Globus pallidus (tissue), 1 donor: ENCODE measurements at regions not wholly inside any gene's neighbourhood (a gene's known extent, or its start where the extent isn't known, plus 50 kb on each side); places are given as distances from the start of the nearest gene placed in this dataset.
A peak's percentile ranks its signal among the peaks of the same experiment; 100 is the strongest.
"Not testable (repeated sequence)": the region's sequence is repeated elsewhere in the genome, so short reads cannot be mapped to it uniquely, and the experiment has no call there.

Experiments used
- DNase-seq: peaks from one replicate; pipeline ENCODE4 v3.0.0-alpha.2; 2015; ENCODE audit warnings: low spot score

- no peak for DNase-seq
Measured at GRCh38 chr6:112459758-112460304, 112.7 kb downstream of the RFPL4B start.

- no peak for DNase-seq
Measured at GRCh38 chr6:112464901-112465665, 118.0 kb downstream of the RFPL4B start.

DNA sequence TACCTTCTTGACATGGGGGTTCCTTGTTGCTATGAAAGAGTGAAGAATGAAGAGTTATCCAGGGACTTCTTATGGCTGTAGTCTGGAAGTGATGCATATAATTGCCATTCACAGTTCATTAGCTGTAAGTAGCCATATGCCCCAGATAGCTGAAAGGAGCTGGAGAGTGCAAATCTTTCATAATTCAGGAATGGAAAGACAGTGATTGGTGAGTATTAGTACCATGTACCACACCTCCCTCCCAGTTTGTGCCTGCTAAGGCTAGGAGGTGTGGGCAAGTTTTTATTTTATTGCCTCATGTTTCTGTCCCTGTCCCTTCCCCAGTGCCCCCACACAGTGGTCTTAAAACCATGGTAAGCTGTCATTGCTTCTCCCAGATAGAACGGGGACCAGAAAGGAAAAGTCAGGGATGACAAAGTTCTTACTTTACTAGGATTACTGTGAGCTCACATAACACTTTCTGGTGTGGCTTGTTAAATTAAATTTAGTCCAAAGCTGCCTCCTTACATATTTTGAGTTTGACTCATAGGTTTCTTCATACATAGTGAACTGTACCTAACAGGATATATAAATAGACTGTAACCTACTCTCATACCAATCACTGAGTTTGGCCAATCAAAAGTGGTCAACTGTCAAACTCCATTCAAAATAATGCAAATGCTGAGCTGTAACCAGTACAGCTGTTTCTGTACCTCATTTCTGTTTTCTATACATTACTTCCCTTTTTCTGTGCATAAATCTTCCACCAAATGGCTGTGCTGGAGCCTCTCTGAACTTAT is 119.4 kb downstream of the RFPL4B start:
- no peak for DNase-seq

DNA sequence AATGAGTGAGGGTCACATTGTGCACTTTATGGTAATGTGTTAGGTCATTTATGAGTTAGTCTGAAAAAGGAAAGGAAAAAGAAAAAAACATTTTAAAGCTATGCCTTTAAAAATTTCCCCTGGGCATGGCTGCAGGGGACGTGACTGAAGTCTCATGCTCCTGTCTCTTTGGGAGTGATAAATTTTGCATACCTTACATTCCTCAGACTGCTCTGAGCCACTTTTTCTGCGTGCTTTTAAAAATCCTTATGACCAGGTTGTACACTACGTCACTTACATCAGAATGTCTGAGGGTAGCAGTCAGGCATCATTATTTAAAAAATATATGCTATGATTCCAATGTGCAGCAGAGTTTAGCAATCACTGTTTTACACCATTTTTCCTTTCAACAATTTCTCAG is 121.2 kb downstream of the RFPL4B start:
- no peak for DNase-seq

DNA sequence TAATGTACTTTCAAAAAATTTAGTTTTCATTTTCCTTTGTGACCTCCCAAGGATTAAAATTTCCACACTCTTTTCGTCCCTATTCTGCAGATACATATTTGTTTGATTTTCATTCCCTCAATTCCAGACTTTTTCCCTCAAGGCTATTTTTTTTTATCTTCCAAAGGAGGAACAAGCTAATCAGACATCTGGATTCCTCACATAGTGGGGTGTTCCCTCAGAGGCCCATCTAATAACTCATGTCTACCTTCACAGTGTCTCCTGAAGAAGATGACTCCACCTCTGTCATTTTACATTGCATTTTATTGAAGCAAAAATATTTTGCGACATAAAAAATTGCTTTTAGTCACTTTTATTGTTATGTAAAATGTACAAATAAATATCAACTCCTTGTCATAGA is 122.2 kb downstream of the RFPL4B start:
- DNase-seq = no peak

DNA sequence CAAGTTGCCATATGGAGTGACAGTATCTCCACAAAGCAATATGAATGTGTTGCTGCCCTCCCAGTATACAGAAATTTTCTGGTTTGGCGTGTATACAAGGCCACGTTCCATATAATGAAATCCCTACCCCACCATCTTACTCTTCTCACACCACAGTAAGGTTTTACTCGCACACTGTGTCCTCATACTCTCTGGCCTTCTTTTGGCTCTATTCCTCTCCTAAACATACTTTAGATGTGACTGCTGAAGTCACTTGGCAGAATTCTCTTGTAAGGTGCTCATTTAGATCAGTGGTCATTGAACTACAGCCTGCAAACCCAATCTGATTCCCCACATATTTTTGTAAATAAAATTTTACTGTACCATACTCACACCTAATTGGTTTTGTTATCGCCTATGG is 123.2 kb downstream of the RFPL4B start:
- DNase-seq = no peak

DNA sequence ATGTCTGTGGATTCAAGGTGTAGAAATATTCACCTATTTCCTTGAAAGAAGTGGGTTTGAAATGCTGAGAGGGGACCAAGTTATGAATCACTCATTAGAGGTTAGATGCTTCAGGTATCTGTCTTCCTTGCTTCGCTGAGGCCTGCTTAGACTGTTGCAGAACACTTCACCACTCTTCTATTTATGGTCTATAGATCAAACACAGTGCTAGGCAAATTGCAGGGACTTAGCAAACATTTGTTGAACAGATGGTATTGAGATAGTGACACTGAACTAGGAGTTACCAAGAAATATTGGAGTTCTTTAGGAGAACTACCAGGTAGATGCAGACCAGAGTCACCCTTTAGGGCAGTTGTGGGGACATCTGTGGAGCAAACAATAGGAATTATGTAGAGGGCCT is 123.8 kb downstream of the RFPL4B start:
- no peak for DNase-seq

GRCh38 chr6:112475083-112475482 is 128.0 kb downstream of the RFPL4B start:
- no peak for DNase-seq

GRCh38 chr6:112477125-112477524 is 130.0 kb downstream of the RFPL4B start:
- no peak for DNase-seq

DNA sequence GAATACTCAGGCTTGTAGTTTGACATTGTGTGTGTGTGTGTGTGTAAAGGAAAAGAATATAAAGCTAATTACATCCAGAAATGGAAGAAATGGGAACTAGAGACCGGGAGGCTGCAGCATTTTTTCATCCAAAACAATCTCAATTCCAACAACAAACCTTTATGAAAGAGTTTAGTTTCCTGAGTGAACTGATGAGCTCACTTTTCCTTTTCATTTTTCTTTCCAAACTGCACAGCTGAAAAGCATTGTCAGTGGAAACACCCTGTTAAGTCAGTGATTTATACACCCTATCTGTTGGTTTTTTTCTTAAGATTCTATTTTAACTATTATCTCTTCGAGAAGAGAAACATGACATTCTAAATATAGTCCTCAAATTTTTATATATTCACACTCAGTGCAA is 130.9 kb downstream of the RFPL4B start:
- no peak for DNase-seq

DNA sequence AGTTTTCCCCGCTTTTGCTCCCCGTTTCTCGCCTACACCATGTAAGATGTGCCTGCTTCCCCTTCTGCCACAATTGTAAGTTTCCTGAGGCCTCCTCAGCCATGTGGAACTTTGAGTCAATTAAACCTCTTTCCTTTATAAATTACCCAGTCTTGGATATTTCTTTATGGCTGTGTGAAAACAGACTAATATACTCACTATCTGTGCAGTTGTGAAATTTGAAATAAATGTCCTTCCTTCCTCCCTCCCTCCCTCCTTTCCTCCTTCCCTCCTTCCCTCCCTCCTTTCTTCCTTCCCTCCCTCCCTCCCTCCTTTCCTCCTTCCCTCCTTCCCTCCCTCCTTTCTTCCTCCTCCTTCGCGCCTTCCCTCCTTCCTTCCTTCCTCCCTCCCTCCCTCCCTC is 132.8 kb downstream of the RFPL4B start:
- not testable (repeated sequence) for DNase-seq

DNA sequence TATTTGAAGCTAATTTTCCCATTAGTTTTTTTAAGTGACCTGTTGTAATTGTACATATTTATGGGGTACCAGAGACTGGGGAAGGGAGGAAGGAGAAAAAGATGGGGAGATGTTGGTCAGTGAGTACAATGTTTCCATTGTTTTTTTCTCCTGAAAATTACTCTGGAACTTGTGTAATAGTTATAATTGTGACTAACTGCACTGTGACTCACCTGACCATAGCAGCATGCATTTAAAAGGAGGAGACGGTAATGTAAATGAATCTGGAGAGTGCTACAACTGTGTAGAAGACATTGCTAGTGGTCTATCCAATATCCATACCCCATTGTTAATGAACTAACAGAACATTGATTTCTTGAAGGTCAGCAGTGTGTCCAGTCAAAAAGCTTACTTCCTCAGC is 133.4 kb downstream of the RFPL4B start:
- no peak for DNase-seq

DNA sequence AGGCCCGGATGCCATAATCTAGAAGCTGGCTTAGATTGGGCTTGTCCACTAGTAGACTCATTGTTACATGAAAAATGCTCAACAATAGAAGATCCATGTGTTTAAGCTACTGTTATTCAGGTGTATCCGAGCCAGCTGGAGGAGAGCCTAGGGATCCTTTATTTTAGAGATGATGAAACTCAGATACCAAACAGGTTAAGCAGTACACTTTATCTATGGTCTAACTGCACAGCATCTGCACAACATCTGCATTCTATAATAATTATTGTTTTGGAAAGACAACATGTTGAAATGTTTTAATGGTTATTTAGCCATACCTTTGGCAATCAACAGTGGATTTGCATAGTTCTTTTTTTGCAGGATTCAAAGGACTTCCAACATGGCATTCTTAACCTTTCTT is 134.1 kb downstream of the RFPL4B start:
- DNase-seq = no peak

DNA sequence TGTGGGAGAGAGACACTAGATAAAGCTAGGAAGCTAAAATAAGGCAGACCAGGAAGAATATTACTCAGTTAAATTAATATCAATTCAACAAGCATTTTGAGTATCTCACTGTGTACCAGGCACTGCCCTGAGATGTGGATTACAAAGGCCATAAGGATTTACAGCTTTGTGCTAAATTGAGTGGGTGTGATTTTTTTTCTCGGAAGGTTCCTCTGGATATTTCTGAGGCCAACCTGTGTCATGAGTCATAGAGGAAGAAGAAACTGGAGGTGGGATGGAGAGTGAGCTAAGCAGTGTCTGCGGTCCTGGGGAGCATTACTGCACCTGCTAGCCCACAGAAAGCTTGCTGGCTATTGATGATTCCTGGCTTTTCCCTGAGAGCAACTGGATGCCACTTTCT is 135.2 kb downstream of the RFPL4B start:
- no peak for DNase-seq

DNA sequence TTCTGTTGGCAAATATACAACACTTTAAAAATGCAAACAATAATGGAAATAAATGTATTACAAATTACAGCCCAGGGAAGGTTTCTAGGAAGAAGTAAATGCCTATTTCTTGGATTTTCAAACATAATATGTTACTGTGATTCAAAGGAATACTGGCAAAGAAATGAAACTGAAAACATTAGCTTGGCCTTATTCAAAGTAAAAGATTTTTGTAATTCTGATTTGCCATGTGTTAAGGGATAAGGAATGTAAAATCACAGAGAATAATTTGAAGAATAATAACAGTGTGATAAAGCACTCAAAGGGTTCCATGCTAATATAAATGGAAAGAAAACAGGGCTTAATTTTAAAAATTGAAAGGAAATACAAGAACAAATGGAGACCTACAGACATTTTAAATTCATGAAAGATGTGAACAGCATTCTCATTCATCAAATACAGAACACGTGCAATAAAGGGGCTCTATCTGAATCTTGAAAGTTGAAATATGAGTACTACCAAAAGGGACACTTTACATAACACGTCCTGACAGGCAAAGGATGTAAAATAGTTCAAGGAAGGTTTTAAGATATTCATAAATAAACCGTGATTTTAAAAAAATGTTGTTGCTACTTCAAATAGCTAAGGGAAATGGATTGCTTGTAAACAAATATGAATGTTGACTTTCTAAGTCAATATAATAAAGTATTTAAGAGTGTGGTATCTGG is 138.1 kb downstream of the RFPL4B start:
- DNase-seq = no peak

DNA sequence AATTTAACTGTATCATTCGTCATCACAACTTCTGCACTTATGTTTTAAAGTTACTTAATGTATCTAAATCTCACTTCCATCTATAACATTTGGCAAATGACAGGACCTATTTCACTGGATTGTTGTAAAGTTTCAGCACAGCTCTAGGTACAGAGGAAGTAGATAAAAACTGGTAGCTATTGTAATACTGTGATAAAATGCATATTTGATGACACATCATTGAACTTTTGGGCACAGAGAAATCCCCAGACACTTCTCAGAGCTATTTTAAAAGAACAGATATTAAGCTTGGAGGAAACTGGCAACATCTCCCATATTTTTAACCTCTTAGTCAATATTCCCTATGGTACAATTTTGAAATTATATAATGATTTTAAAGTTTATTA is 138.7 kb downstream of the RFPL4B start:
- no peak for DNase-seq

- no peak for DNase-seq
Measured at GRCh38 chr6:112486454-112486853, 139.3 kb downstream of the RFPL4B start.

DNA sequence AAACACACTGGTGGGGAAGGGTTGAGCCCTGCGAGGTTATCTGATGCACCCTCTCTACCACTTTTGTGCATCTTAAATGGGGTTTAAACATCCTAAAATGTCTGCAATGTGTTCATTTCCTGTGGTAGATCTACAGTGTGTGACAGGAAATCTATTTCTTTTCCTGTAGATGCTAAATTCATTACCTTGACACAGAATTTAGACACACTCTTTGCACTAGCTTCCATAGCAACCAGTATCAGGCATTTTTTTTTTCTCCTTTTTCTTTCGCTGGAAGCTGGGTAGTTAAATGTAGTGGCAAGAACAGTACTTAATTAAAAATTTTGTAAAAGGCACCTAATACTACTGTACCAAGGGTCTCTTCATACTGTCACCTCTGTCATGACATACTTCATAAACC is 141.1 kb downstream of the RFPL4B start:
- DNase-seq = no peak

DNA sequence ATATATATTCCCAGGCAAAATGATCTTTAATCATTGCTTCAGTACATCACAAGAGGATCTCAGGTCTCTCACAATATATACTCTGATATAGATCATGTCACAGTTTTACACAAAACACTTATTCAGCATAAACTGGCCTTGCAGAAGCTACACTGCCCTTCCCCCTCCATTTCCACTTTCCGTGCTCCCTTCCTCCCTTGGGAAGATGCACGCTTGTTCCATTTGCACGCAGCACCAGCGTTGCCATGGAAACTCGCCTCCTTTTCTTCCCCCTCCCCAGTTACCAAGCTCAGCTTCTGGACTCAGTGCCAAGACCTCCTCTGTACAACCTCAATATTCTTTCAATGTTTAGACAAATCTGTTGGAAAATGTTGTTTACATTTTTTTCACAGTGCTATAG is 154.6 kb downstream of the RFPL4B start:
- peak; percentile 41 for DNase-seq

- DNase-seq = peak; percentile 31
Measured at GRCh38 chr6:112502351-112503090, 155.4 kb downstream of the RFPL4B start.

GRCh38 chr6:112503091-112503596 is 156.0 kb downstream of the RFPL4B start:
- DNase-seq = peak; percentile 63

DNA sequence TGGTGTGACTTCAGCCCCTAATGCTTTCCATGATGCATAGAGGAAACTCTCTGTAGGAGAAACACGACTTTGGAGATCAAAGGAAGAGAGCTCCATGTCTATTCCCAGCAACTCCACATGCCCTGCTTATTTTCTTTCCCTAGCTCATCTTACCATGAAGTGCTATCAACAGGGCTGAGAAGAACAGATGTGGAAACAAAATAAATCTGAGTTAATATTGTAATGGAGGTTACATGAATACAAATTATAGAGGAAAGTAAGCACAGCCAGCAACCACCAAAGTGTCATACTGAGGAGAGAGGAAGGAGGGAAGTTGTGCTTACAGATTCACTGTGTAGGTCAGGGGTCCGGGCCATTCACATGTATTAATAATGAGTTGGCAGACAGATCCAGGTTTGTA is 157.5 kb downstream of the RFPL4B start:
- DNase-seq = no peak
